ENCODE measurements at regions not wholly inside any gene's neighbourhood (a gene's known extent, or its start where the extent isn't known, plus 50 kb on each side); places are given as distances from the start of the nearest gene placed in this dataset.

DNA sequence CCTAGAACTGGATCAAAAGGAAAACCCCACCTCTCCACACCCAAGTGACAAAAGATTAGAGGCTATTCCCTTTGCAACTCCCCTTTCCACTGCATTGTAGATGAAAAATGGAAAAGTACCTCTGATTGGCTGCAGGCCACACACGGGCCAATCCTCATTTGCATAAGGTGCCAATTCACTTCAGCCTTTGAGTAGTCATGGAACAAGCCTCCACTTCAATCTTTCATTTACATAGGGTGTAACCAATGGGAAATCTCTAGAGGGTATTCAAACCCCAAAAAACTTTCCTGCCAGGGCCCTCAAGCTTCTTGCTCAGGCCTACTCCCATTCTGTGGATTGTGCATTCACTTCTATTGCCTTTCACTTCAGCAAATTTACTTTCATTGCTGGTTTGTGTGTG, 122.3 kb upstream of the KCND3 start:
- no peak for TF ChIP-seq POLR2A (IDR thresholded peaks at IDR 0.05)
- TF ChIP-seq, protein P1, sequence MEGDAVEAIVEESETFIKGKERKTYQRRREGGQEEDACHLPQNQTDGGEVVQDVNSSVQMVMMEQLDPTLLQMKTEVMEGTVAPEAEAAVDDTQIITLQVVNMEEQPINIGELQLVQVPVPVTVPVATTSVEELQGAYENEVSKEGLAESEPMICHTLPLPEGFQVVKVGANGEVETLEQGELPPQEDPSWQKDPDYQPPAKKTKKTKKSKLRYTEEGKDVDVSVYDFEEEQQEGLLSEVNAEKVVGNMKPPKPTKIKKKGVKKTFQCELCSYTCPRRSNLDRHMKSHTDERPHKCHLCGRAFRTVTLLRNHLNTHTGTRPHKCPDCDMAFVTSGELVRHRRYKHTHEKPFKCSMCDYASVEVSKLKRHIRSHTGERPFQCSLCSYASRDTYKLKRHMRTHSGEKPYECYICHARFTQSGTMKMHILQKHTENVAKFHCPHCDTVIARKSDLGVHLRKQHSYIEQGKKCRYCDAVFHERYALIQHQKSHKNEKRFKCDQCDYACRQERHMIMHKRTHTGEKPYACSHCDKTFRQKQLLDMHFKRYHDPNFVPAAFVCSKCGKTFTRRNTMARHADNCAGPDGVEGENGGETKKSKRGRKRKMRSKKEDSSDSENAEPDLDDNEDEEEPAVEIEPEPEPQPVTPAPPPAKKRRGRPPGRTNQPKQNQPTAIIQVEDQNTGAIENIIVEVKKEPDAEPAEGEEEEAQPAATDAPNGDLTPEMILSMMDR (IDR thresholded peaks at IDR 0.05 in 8 of 11, conservative IDR thresholded peaks at IDR 0.05 in 3 of 11): no peak
